Osteoblast (primary cell): ENCODE measurements at regions not wholly inside any gene's neighbourhood (a gene's known extent, or its start where the extent isn't known, plus 50 kb on each side); places are given as distances from the start of the nearest gene placed in this dataset.

Experiments
- DNase-seq: peaks from one replicate; pipeline ENCODE4 v3.0.0; 2011; ENCODE audit warnings: low spot score, mixed read lengths; ENCODE audit not compliant: insufficient read length; ENCODE audit errors: missing footprints
- H2AFZ ChIP-seq: 2 replicates; pipeline ENCODE4 v1.6.0; 2011; ENCODE audit warnings: mild to moderate bottlenecking, low read length
- H3K27ac ChIP-seq: 2 replicates; pipeline ENCODE4 v1.5.1; 2011; ENCODE audit warnings: mild to moderate bottlenecking, low read depth, low read length, moderate library complexity
- H3K27me3 ChIP-seq: 2 replicates; pipeline ENCODE4 v1.6.0; 2012; ENCODE audit warnings: mild to moderate bottlenecking, control low read depth, inconsistent platforms, low read length, moderate library complexity; ENCODE audit not compliant: insufficient read depth
- H3K36me3 ChIP-seq: 2 replicates; pipeline ENCODE4 v1.5.1; 2011; ENCODE audit warnings: mild to moderate bottlenecking, low read length, control low read depth, moderate library complexity; ENCODE audit not compliant: insufficient read depth
- H3K4me1 ChIP-seq: 2 replicates; pipeline ENCODE4 v1.5.1; 2011; ENCODE audit warnings: mild to moderate bottlenecking, low read length, control low read depth, moderate library complexity; ENCODE audit not compliant: insufficient read depth
- H3K4me2 ChIP-seq: 2 replicates; pipeline ENCODE4 v1.6.0; 2011; ENCODE audit warnings: mild to moderate bottlenecking, low read length; ENCODE audit not compliant: insufficient read depth
- H3K4me3 ChIP-seq: fragments of 200-600 bp; sonication (generic); 3 replicates; pipeline ENCODE4 v1.5.1; 2012; ENCODE audit warnings: mild to moderate bottlenecking, low read length, inconsistent platforms; ENCODE audit not compliant: insufficient read depth
- H3K79me2 ChIP-seq: 2 replicates; pipeline ENCODE4 v1.6.0; 2012; ENCODE audit warnings: mild to moderate bottlenecking, low read length, control low read depth, inconsistent platforms; ENCODE audit not compliant: insufficient read depth
- H3K9me3 ChIP-seq: 2 replicates; pipeline ENCODE4 v1.5.1; 2011; ENCODE audit warnings: low read depth, low read length, control low read depth
- H4K20me1 ChIP-seq: 2 replicates; pipeline ENCODE4 v1.6.0; 2012; ENCODE audit warnings: mild to moderate bottlenecking, low read length, control low read depth; ENCODE audit not compliant: insufficient read depth
- TF ChIP-seq, protein P1 (sequence below): IDR thresholded peaks from 2 replicates; pipeline ENCODE4 v1.5.1; 2011; ENCODE audit warnings: mild to moderate bottlenecking, low read depth, low read length, moderate library complexity; ENCODE audit errors: extremely low read depth

- Histone ChIP-seq H3K79me2 (no peaks in the 10 kb centered on the region), H3K27ac (no peak overlapping the region), H3K36me3 (no peaks in the 10 kb centered on the region), H2AFZ (no peak overlapping the region), H3K4me3 (no peak overlapping the region), H3K4me2 (no peak overlapping the region), H4K20me1 (no peaks in the 10 kb centered on the region), H3K27me3 (peaks cover 10% of the 10 kb centered on the region), H3K9me3 (peaks cover 3% of the 10 kb centered on the region), H3K4me1 (no peaks in the 10 kb centered on the region)
- TF ChIP-seq, protein P1, sequence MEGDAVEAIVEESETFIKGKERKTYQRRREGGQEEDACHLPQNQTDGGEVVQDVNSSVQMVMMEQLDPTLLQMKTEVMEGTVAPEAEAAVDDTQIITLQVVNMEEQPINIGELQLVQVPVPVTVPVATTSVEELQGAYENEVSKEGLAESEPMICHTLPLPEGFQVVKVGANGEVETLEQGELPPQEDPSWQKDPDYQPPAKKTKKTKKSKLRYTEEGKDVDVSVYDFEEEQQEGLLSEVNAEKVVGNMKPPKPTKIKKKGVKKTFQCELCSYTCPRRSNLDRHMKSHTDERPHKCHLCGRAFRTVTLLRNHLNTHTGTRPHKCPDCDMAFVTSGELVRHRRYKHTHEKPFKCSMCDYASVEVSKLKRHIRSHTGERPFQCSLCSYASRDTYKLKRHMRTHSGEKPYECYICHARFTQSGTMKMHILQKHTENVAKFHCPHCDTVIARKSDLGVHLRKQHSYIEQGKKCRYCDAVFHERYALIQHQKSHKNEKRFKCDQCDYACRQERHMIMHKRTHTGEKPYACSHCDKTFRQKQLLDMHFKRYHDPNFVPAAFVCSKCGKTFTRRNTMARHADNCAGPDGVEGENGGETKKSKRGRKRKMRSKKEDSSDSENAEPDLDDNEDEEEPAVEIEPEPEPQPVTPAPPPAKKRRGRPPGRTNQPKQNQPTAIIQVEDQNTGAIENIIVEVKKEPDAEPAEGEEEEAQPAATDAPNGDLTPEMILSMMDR, result no peak
- no peak for DNase-seq
These were observed 164.6 kb downstream of the MID1IP1 start for GRCh38 chrX:38965888-38966287.

DNA sequence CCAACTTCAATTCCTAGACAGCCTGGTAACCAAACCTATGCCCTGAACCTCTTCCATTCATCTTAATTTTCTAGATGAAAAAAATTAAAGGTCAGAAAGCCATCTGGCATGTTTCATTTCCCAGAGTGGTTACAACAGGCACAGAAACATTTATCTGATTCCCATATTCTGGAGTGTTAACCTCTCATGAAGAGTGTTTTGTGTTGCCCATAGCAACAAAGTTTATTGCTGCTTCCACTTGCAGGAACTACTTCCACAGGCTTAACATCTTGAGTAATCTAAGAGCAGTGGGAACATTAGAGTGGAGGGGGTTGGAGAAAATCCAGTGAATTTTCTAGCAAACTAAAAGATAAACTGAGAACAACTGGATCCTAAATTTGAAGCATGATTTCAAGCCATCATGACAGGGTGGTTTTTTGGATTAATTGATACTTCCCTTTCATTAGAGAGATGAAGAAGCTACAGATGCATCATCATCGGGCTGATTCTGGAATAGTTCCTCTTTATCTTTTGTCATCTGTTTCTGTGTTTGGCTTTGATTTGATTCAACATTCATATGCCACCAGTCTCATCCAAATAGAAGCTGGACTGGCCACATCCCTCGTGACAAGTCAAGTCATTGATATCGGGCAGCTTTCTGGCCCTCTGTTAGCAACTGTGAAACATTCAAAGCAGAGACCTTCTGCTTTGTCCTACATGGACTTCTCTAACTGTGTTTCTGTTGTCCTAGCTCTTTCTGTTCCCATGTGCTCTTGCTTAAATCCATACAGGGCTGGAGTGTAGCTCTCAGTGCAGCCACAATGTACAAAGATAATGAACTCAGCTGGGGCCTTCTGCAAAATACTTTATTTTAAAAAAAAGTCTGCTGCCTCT, 167.3 kb downstream of the MID1IP1 start:
- Histone ChIP-seq H2AFZ (no peak overlapping the region), H3K4me3 (no peak overlapping the region), H3K9me3 (no peaks in the 10 kb centered on the region), H3K79me2 (no peaks in the 10 kb centered on the region), H3K4me2 (no peak overlapping the region), H3K27ac (no peak overlapping the region), H3K27me3 (peaks cover 17% of the 10 kb centered on the region), H4K20me1 (no peaks in the 10 kb centered on the region), H3K36me3 (no peaks in the 10 kb centered on the region), H3K4me1 (no peaks in the 10 kb centered on the region)
- TF ChIP-seq, protein P1, result no peak
- no peak for DNase-seq

GRCh38 chrX:38970074-38970473, 168.8 kb downstream of the MID1IP1 start:
- Histone ChIP-seq H3K36me3 (no peaks in the 10 kb centered on the region), H3K4me2 (no peak overlapping the region), H3K79me2 (no peaks in the 10 kb centered on the region), H2AFZ (no peak overlapping the region), H3K27me3 (peaks cover 17% of the 10 kb centered on the region), H3K4me1 (no peaks in the 10 kb centered on the region), H3K9me3 (no peaks in the 10 kb centered on the region), H3K4me3 (no peak overlapping the region), H4K20me1 (no peaks in the 10 kb centered on the region), H3K27ac (no peak overlapping the region)
- DNase-seq, result no peak
- TF ChIP-seq, protein P1, result no peak

DNA sequence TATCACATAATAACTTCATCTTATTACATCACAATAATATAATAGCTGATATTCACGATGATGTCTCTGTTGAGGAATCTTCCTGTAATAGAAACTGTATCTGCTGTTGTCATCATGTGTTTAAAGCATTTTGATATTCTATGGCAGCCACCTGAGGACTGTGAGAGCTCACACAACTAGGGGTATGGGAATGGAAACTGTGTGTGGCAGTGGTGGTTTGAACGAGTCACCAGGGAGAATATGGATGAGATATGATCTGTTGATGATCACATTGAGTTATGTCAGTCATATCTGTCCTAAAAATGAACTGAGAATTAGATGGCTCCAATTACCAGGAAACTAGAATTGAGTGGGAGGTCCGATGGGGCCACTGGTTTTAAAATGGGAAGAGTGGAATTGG, 169.6 kb downstream of the MID1IP1 start:
- no peak for DNase-seq
- TF ChIP-seq, protein P1, result no peak
- Histone ChIP-seq H3K4me1 (no peaks in the 10 kb centered on the region), H2AFZ (no peak overlapping the region), H3K4me2 (no peak overlapping the region), H3K27ac (no peak overlapping the region), H3K9me3 (no peaks in the 10 kb centered on the region), H3K36me3 (no peaks in the 10 kb centered on the region), H3K4me3 (no peak overlapping the region), H3K27me3 (peaks cover 13% of the 10 kb centered on the region), H3K79me2 (no peaks in the 10 kb centered on the region), H4K20me1 (no peaks in the 10 kb centered on the region)
